IMR-90 (cell line): ENCODE measurements at regions not wholly inside any gene's neighbourhood (a gene's known extent, or its start where the extent isn't known, plus 50 kb on each side); places are given as distances from the start of the nearest gene placed in this dataset.

ENCODE experiments used
- CTCF ChIP-seq: conservative IDR thresholded peaks from 2 replicates; pipeline ENCODE4 v1.5.1; 2012; ENCODE audit warnings: mild to moderate bottlenecking, low read depth, low read length, improper control_type of control experiment
- MXI1 ChIP-seq: IDR thresholded peaks from 2 replicates; pipeline ENCODE4 v1.6.1; 2012; ENCODE audit warnings: low read depth, mild to moderate bottlenecking, low read length, moderate library complexity, borderline replicate concordance
- NFE2L2 ChIP-seq: fragments of 150-350 bp; IDR thresholded peaks from 2 replicates; pipeline ENCODE4 v1.6.1; 2016; ENCODE audit warnings: low read depth, mild to moderate bottlenecking, low read length
- POLR2A ChIP-seq: IDR thresholded peaks from 2 replicates; pipeline ENCODE4 v1.6.1; 2012; ENCODE audit warnings: mild to moderate bottlenecking, low read depth, low read length
- RAD21 ChIP-seq: IDR thresholded peaks from 2 replicates; pipeline ENCODE4 v1.6.1; 2012; ENCODE audit warnings: low read length, improper control_type of control experiment
- RCOR1 ChIP-seq: IDR thresholded peaks from 2 replicates; pipeline ENCODE4 v1.6.1; 2012; ENCODE audit warnings: mild to moderate bottlenecking, low read length, improper control_type of control experiment; ENCODE audit not compliant: insufficient replicate concordance

- no peak for TF ChIP-seq CTCF
- no peak for TF ChIP-seq POLR2A
- TF ChIP-seq RCOR1: no peak
- no peak for TF ChIP-seq RAD21
- TF ChIP-seq MXI1: no peak
- no peak for TF ChIP-seq NFE2L2
These were observed 380.0 kb upstream of the USP15 start for GRCh38 chr12:61880186-61880585.
